ENCODE measurements at regions not wholly inside any gene's neighbourhood (a gene's known extent, or its start where the extent isn't known, plus 50 kb on each side); places are given as distances from the start of the nearest gene placed in this dataset.

GRCh38 chr2:128549094-128549493, 230.4 kb upstream of the HS6ST1 start:
- no peak for TF ChIP-seq POLR2A (IDR thresholded peaks at IDR 0.05)
- TF ChIP-seq CTCF (IDR thresholded peaks at IDR 0.05) = no peak

Measured in ovary (tissue), 3 donors.